Right atrium auricular region (tissue), 2 donors: ENCODE measurements at regions not wholly inside any gene's neighbourhood (a gene's known extent, or its start where the extent isn't known, plus 50 kb on each side); places are given as distances from the start of the nearest gene placed in this dataset.

Experiments
- DNase-seq: peaks from one replicate; pipeline ENCODE4 v3.0.0-alpha.2; 2019; ENCODE audit warnings: low spot score
- H3K27ac ChIP-seq, 2 donors: fragments of 200-600 bp; sonication (generic); 1 replicate in 1 of 2; 2 replicates in 1 of 2; pipeline ENCODE4 v1.5.1; 2016 to 2019
- H3K27me3 ChIP-seq, 2 donors: fragments of 200-600 bp; sonication (generic); one replicate each; pipeline versions ENCODE4 v1.5.1 to v1.6.0; 2017 to 2019
- H3K36me3 ChIP-seq: fragments of 200-600 bp; sonication (generic); one replicate; pipeline ENCODE4 v1.5.1; 2016
- H3K4me1 ChIP-seq, 2 donors: fragments of 200-600 bp; sonication (generic); one replicate each; pipeline versions ENCODE4 v1.5.1 to v1.6.0; 2017 to 2019
- H3K4me3 ChIP-seq, 2 donors: fragments of 200-600 bp; sonication (generic); 1 replicate in 1 of 2; 2 replicates in 1 of 2; pipeline ENCODE4 v1.5.1; 2017 to 2019; ENCODE audit warnings: mild to moderate bottlenecking in 1 of 2, moderate library complexity in 1 of 2
- H3K9me3 ChIP-seq, 2 donors: fragments of 200-600 bp; sonication (generic); one replicate each; pipeline ENCODE4 v1.5.1; 2019
- TF ChIP-seq, protein P1 (sequence below), 2 donors: fragments of 200-600 bp; sonication (generic); IDR thresholded peaks; one replicate each; pipeline ENCODE4 v1.5.1; 2019; ENCODE audit warnings: antibody characterized with exemption in 2 of 2

DNA sequence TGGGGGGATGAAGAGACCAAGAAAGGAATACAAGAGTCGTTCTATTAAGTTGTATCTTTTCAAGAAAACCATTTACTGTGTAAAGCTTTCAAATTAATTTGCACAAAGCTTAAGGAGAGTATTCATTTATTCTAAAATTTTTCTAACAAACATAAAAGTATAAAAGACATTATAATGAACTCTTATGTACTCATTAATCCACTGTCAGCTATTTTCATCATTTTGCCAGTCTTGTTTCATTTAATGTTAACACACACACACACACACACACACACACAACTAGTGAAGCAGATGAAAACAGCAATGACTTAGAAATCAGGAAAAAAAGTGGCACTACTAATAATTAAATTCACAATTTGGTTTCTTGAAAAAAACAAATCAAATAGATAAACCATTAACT lies 176.7 kb downstream of the TLE1 start:
- H3K4me3 ChIP-seq = no peak overlapping the region
- no peak overlapping the region for H3K27ac ChIP-seq
- no peaks in the 10 kb centered on the region for H3K36me3 ChIP-seq
- no peak for DNase-seq
- no peaks in the 10 kb centered on the region for H3K9me3 ChIP-seq
- no peaks in the 10 kb centered on the region for H3K4me1 ChIP-seq
- TF ChIP-seq, protein P1, sequence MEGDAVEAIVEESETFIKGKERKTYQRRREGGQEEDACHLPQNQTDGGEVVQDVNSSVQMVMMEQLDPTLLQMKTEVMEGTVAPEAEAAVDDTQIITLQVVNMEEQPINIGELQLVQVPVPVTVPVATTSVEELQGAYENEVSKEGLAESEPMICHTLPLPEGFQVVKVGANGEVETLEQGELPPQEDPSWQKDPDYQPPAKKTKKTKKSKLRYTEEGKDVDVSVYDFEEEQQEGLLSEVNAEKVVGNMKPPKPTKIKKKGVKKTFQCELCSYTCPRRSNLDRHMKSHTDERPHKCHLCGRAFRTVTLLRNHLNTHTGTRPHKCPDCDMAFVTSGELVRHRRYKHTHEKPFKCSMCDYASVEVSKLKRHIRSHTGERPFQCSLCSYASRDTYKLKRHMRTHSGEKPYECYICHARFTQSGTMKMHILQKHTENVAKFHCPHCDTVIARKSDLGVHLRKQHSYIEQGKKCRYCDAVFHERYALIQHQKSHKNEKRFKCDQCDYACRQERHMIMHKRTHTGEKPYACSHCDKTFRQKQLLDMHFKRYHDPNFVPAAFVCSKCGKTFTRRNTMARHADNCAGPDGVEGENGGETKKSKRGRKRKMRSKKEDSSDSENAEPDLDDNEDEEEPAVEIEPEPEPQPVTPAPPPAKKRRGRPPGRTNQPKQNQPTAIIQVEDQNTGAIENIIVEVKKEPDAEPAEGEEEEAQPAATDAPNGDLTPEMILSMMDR (IDR thresholded peaks at IDR 0.05) = no peak
- no peaks in the 10 kb centered on the region for H3K27me3 ChIP-seq

DNA sequence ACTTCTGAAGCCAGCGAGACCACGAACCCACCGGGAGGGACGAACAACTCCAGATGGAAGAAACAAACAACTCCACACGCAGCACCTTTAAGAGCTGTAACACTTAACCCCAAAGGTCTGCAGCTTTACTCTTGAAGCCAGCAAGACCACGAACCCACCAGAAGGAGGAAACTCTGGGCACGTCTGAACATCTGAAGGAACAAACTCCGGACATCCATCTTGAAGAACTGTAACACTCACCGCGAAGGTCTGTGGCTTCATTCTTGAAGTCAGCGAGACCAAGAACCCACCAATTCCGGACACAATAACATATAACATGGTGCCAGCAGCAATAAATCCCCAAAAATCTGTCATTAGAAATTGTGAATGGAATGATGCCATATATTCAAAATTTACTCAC lies 180.9 kb downstream of the TLE1 start:
- no peaks in the 10 kb centered on the region for H3K9me3 ChIP-seq
- DNase-seq = no peak
- no peaks in the 10 kb centered on the region for H3K27me3 ChIP-seq

DNA sequence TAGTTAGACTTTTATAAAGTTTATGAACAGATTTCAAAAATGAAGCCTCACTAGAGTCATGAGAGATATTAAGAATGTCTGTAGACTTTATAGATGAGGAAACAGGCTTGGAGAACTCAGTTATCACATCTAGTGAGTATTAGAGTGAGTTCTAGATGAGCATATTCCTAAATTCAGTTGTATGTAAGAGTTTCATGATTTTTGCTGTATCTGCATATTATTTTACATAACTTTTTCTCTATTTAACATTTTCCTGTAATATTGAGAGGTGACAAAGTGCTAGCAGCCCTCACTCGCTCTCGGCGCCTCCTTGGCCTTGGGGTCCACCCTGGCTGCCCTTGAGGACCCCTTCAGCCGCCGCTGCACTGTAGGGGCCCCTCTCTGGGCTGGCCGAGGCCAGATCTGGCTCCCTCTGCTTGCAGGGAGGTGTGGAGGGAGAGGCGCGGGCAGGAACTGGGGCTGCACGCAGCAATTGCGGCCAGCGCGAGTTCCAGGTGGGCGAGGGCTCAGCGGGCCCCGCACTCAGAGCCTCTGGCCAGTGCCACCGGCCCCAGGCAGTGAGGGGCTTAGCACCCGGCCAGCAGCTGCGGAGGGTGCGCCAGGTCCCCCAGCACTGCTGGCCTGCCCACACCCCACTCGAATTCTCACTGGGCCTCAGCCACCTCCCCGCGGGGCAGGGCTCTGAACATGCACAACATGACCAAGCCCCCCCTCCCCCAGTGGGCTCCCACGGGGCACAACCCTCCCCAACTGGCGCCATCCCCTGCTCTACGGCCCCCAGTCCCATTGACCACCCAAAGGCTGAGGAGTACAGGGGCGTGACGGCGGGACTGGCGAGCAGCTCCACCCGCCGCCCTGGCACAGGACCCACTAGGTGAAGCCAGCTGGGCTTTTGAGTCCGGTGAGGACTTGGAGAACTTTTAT lies 182.1 kb downstream of the TLE1 start:
- Histone ChIP-seq H3K4me3 (no peak overlapping the region), H3K9me3 (no peaks in the 10 kb centered on the region), H3K27ac (no peak overlapping the region), H3K4me1 (no peaks in the 10 kb centered on the region), H3K27me3 (no peaks in the 10 kb centered on the region), H3K36me3 (no peaks in the 10 kb centered on the region)
- no peak for DNase-seq
- TF ChIP-seq, protein P1 (IDR thresholded peaks at IDR 0.05) = no peak

More for the DNA sequence above, 180.9 kb downstream of the TLE1 start:
- H3K27ac ChIP-seq = no peak overlapping the region
- H3K4me1 ChIP-seq = no peaks in the 10 kb centered on the region
- H3K4me3 ChIP-seq = no peak overlapping the region
- TF ChIP-seq, protein P1 (IDR thresholded peaks at IDR 0.05) = no peak
- no peaks in the 10 kb centered on the region for H3K36me3 ChIP-seq

DNA sequence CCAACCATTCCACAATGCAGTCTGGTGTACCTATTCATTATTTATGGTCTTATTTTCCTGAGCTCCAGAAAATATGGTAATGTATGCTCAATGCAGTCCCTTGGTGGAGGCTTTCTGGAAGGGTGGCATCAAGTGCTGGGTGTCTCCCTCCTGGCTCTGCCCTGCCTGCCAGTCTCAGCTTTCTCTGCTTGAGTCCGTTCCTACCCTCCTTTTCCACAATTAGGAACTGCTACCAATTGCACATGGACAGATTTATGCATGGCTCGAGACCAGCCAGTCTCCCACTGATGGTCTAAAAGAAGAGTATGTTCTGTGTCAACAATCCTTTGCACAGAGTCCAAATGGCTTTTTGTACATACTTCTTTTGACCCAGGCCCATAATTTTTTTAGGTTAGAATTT lies 189.8 kb downstream of the TLE1 start:
- H3K36me3 ChIP-seq = no peaks in the 10 kb centered on the region

DNA sequence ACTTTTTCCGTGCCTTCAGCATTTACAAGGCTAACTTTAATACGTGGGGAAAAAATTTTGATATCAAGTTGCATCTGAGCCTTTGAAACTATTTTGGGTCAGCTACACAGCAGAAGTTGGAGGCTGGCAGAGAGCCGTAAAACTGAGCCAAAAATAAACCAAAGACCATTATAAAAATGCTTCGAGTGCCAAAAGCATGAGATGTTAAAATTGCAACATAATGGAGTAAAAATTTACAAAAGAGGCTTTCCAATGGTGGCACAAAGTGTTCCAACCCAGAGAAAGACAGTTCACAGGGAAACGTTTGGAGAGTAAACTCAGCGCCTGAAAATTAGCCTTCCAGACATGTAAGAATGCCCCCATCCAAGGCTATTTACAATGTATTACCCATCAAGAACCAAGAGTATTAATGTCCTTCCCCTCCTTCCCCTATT lies 190.3 kb downstream of the TLE1 start:
- H3K4me3 ChIP-seq = no peak overlapping the region
- H3K4me1 ChIP-seq = peaks cover 0 to 10% of the 10 kb centered on the region in 2 donors
- no peaks in the 10 kb centered on the region for H3K27me3 ChIP-seq
- H3K9me3 ChIP-seq = no peaks in the 10 kb centered on the region
- TF ChIP-seq, protein P1 (IDR thresholded peaks at IDR 0.05) = no peak
- no peaks in the 10 kb centered on the region for H3K36me3 ChIP-seq
- H3K27ac ChIP-seq = no peak overlapping the region
- DNase-seq = no peak

More for the DNA sequence above, 189.8 kb downstream of the TLE1 start:
- TF ChIP-seq, protein P1 (IDR thresholded peaks at IDR 0.05) = no peak
- Histone ChIP-seq H3K9me3 (no peaks in the 10 kb centered on the region), H3K27me3 (no peaks in the 10 kb centered on the region), H3K4me3 (no peak overlapping the region), H3K27ac (no peak overlapping the region), H3K4me1 (peaks cover 0 to 10% of the 10 kb centered on the region in 2 donors)
- DNase-seq = no peak
